SK-N-SH treated with all-trans-retinoic acid at 6 μM for 48 hours (cell line): ENCODE measurements at regions not wholly inside any gene's neighbourhood (a gene's known extent, or its start where the extent isn't known, plus 50 kb on each side); places are given as distances from the start of the nearest gene placed in this dataset.

Experiments used
- ATAC-seq: fragments of 200-7000 bp; cut with Tn5 transposase; 3 replicates; pipeline ENCODE4 v1.9.1; 2020; ENCODE audit warnings: mild to moderate bottlenecking, moderate library complexity
- ARNTL ChIP-seq: fragments of 450-650 bp; formaldehyde crosslinking; IDR thresholded peaks from 2 replicates; pipeline ENCODE4 v1.5.0; 2020; ENCODE audit warnings: low read depth, mild to moderate bottlenecking, moderate library complexity, borderline replicate concordance
- BACH2 ChIP-seq: fragments of 250-450 bp; sonication (Bioruptor Pico); IDR thresholded peaks from 2 replicates; pipeline ENCODE4 v1.9.0; 2021; ENCODE audit warnings: mild to moderate bottlenecking, borderline replicate concordance
- CSDC2 ChIP-seq: fragments of 250-450 bp; sonication (Bioruptor Pico); IDR thresholded peaks from 2 replicates; pipeline ENCODE4 v1.5.0; 2020; ENCODE audit warnings: mild to moderate bottlenecking, moderate library complexity
- GLIS3 ChIP-seq: fragments of 250-450 bp; sonication (Bioruptor Pico); IDR thresholded peaks from 2 replicates; pipeline ENCODE4 v1.5.0; 2020; ENCODE audit warnings: mild to moderate bottlenecking, moderate library complexity
- ISL1 ChIP-seq: fragments of 250-450 bp; sonication (Bioruptor Pico); IDR thresholded peaks from 2 replicates; pipeline ENCODE4 v2.1.2; 2022; ENCODE audit warnings: mild to moderate bottlenecking, moderate library complexity
- OSR1 ChIP-seq: fragments of 250-450 bp; sonication (Bioruptor Pico); IDR thresholded peaks from 2 replicates; pipeline ENCODE4 v1.8.0; 2022; ENCODE audit warnings: moderate library complexity, mild to moderate bottlenecking, inconsistent platforms
- PATZ1 ChIP-seq: fragments of 250-450 bp; sonication (Bioruptor Pico); IDR thresholded peaks from 2 replicates; pipeline ENCODE4 v1.8.0; 2020; ENCODE audit warnings: mild to moderate bottlenecking, moderate library complexity, borderline replicate concordance
- PPARA ChIP-seq: fragments of 250-450 bp; sonication (Bioruptor Pico); IDR thresholded peaks from 2 replicates; pipeline ENCODE4 v1.5.0; 2020; ENCODE audit warnings: mild to moderate bottlenecking, borderline replicate concordance
- RARB ChIP-seq: fragments of 250-450 bp; sonication (Bioruptor Pico); IDR thresholded peaks from 2 replicates; pipeline ENCODE4 v1.8.0; 2021; ENCODE audit warnings: mild to moderate bottlenecking, moderate library complexity
- SNAI2 ChIP-seq: fragments of 250-450 bp; sonication (Bioruptor Pico); IDR thresholded peaks from 2 replicates; pipeline ENCODE4 v1.5.0; 2020; ENCODE audit warnings: mild to moderate bottlenecking, moderate library complexity
- TCF4 ChIP-seq: fragments of 250-450 bp; sonication (Bioruptor Pico); IDR thresholded peaks from 2 replicates; pipeline ENCODE4 v1.8.0; 2021; ENCODE audit warnings: mild to moderate bottlenecking, moderate library complexity, borderline replicate concordance
- TOX ChIP-seq: fragments of 250-450 bp; sonication (Bioruptor Pico); IDR thresholded peaks from 2 replicates; pipeline ENCODE4 v1.8.0; 2021; ENCODE audit warnings: mild to moderate bottlenecking, moderate library complexity, borderline replicate concordance
- TSHZ2 ChIP-seq: fragments of 250-450 bp; sonication (Bioruptor Pico); IDR thresholded peaks from 2 replicates; pipeline ENCODE4 v1.5.0; 2020; ENCODE audit warnings: mild to moderate bottlenecking, moderate library complexity
- ZC3H10 ChIP-seq: fragments of 250-450 bp; sonication (Bioruptor Pico); IDR thresholded peaks from 2 replicates; pipeline ENCODE4 v1.5.1; 2021; ENCODE audit warnings: mild to moderate bottlenecking, moderate library complexity
- ZFP3 ChIP-seq: fragments of 250-450 bp; sonication (Bioruptor Pico); IDR thresholded peaks from 2 replicates; pipeline ENCODE4 v1.5.0; 2020; ENCODE audit warnings: mild to moderate bottlenecking, moderate library complexity
- ZFP30 ChIP-seq: fragments of 450-650 bp; formaldehyde crosslinking; IDR thresholded peaks from 2 replicates; pipeline ENCODE4 v1.5.0; 2022; ENCODE audit warnings: mild to moderate bottlenecking, moderate library complexity
- ZNF565 ChIP-seq: fragments of 450-650 bp; formaldehyde crosslinking; conservative IDR thresholded peaks from 2 replicates; pipeline ENCODE4 v1.5.0; 2020; ENCODE audit warnings: low read depth, mild to moderate bottlenecking, moderate library complexity
- ZNF70 ChIP-seq: fragments of 450-650 bp; formaldehyde crosslinking; IDR thresholded peaks from 2 replicates; pipeline ENCODE4 v1.5.0; 2020; ENCODE audit warnings: mild to moderate bottlenecking, moderate library complexity
- TF ChIP-seq, protein P1 (sequence below): fragments of 250-450 bp; sonication (Bioruptor Pico); IDR thresholded peaks from 2 replicates; pipeline ENCODE4 v1.5.1; 2020; ENCODE audit warnings: low read depth, mild to moderate bottlenecking, moderate library complexity
- TF ChIP-seq, protein P2 (sequence below): fragments of 250-450 bp; sonication (Bioruptor Pico); IDR thresholded peaks from 2 replicates; pipeline ENCODE4 v1.5.1; 2021; ENCODE audit warnings: mild to moderate bottlenecking, moderate library complexity

DNA sequence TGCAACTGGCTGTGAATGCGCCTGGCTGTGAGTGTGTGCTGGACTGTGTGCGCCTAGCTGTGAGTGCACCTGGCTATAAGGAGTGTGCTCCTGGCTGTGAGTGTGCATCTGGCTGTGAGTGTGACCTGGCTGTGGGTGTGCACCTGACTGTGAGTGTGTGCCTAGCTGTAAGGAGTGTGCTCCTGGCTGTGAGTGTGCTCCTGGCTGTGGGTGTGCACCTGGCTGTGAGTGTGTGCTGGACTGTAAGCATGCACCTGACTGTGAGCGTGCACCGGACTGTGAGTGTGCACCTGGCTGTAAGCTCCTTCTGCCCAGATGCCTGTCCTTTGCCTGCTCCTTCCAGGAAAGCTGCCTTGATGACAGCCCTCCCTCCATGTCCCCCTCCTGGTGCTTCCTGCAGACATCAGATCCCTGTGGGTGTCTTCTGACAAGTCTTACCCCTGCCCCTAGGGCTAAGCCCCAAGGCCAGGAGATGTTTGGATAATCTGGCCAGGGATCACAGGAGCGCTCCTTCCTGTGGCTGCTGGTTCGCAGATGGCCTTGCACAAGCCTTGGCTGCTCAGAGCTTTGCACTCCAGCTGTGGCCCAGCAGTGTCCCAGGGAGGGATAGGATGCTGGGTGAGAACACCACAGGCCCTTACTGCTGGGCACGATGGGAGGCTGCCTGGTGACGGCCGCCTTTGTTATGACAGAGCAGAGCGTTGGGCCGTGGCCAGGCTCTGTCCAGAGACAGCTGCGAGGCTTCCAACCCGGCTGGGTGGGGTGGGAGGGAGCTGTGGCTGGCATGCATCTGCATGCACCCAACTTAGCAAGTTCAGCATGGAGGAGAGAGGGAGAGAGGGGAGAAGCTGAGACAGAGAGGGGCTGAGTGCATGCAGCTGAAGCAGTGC, 89.9 kb downstream of the GLI2 start:
- peak; percentile 76 for ATAC-seq
- TF ChIP-seq GLIS3 (CRISPR knock-in tag), result no peak
- TF ChIP-seq TSHZ2, result peak; percentile 61; the same call in 1 of the 2 replicates
- TF ChIP-seq TCF4 (CRISPR knock-in tag), result peak; percentile 82; the same call in 1 of the 2 replicates
- no peak for TF ChIP-seq ISL1 (CRISPR knock-in tag)
- TF ChIP-seq TOX (CRISPR knock-in tag), result no peak
- TF ChIP-seq OSR1 (CRISPR knock-in tag), result no peak
- TF ChIP-seq CSDC2 (CRISPR knock-in tag), result no peak

- no peak for ATAC-seq
- no peak for TF ChIP-seq PPARA (CRISPR knock-in tag)
- TF ChIP-seq TSHZ2, result no peak
- no peak for TF ChIP-seq CSDC2 (CRISPR knock-in tag)
- TF ChIP-seq ZFP30 (CRISPR knock-in tag), result no peak
- TF ChIP-seq ZFP3, result no peak
- no peak for TF ChIP-seq BACH2 (CRISPR knock-in tag)
Observed at GRCh38 chr2:120826260-120826648, 90.6 kb downstream of the GLI2 start.

GRCh38 chr2:120826716-120827410, 91.2 kb downstream of the GLI2 start:
- ATAC-seq, result no peak

DNA sequence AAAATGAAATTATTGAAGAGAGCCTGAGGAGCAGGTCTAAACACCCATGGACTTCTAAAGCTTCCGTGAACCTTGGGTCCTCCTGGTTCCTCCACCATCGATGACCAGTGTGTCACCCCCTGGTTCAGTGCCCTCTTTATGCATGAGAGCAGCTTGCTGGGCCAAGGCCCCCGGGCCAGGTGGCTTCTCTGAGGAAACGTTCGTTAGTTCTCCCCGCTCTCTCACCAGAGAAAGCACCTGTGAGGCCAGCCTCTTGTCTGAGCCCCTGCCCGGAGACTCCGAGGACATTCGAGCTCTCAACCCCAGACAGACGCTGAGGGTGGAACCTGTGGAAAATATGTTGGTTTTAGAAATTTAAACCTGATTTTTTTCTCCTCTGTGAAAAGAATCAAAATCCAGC, 92.4 kb downstream of the GLI2 start:
- ATAC-seq, result no peak
- TF ChIP-seq, protein P1, sequence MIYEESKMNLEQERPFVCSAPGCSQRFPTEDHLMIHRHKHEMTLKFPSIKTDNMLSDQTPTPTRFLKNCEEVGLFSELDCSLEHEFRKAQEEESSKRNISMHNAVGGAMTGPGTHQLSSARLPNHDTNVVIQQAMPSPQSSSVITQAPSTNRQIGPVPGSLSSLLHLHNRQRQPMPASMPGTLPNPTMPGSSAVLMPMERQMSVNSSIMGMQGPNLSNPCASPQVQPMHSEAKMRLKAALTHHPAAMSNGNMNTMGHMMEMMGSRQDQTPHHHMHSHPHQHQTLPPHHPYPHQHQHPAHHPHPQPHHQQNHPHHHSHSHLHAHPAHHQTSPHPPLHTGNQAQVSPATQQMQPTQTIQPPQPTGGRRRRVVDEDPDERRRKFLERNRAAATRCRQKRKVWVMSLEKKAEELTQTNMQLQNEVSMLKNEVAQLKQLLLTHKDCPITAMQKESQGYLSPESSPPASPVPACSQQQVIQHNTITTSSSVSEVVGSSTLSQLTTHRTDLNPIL, result no peak
- no peak for TF ChIP-seq TSHZ2
- no peak for TF ChIP-seq ZC3H10 (CRISPR knock-in tag)
- TF ChIP-seq, protein P2, sequence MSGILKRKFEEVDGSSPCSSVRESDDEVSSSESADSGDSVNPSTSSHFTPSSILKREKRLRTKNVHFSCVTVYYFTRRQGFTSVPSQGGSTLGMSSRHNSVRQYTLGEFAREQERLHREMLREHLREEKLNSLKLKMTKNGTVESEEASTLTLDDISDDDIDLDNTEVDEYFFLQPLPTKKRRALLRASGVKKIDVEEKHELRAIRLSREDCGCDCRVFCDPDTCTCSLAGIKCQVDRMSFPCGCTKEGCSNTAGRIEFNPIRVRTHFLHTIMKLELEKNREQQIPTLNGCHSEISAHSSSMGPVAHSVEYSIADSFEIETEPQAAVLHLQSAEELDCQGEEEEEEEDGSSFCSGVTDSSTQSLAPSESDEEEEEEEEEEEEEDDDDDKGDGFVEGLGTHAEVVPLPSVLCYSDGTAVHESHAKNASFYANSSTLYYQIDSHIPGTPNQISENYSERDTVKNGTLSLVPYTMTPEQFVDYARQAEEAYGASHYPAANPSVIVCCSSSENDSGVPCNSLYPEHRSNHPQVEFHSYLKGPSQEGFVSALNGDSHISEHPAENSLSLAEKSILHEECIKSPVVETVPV (CRISPR knock-in tag), result no peak
- no peak for TF ChIP-seq ZFP30 (CRISPR knock-in tag)
- no peak for TF ChIP-seq OSR1 (CRISPR knock-in tag)
- no peak for TF ChIP-seq ZFP3
- no peak for TF ChIP-seq GLIS3 (CRISPR knock-in tag)
- TF ChIP-seq PATZ1 (CRISPR knock-in tag), result no peak
- TF ChIP-seq CSDC2 (CRISPR knock-in tag), result no peak
- no peak for TF ChIP-seq ARNTL (CRISPR knock-in tag)
- TF ChIP-seq RARB, result no peak
- TF ChIP-seq SNAI2 (CRISPR knock-in tag), result no peak
- no peak for TF ChIP-seq TCF4 (CRISPR knock-in tag)
- TF ChIP-seq BACH2 (CRISPR knock-in tag), result no peak
- TF ChIP-seq, all 23 proteins: peak for 0

More at GRCh38 chr2:120826716-120827410, 91.2 kb downstream of the GLI2 start:
- no peak for TF ChIP-seq ZNF565 (CRISPR knock-in tag)
- no peak for TF ChIP-seq ZC3H10 (CRISPR knock-in tag)
- no peak for TF ChIP-seq CSDC2 (CRISPR knock-in tag)
- no peak for TF ChIP-seq ZNF70 (CRISPR knock-in tag)
- TF ChIP-seq SNAI2 (CRISPR knock-in tag), result no peak
- no peak for TF ChIP-seq TCF4 (CRISPR knock-in tag)
